ENCODE measurements at regions not wholly inside any gene's neighbourhood (a gene's known extent, or its start where the extent isn't known, plus 50 kb on each side); places are given as distances from the start of the nearest gene placed in this dataset.
"Not testable (repeated sequence)": the region's sequence is repeated elsewhere in the genome, so short reads cannot be mapped to it uniquely, and the experiment has no call there.

GRCh38 chrX:25130619-25131018 lies 114.9 kb upstream of the ARX start:
- no peak for DNase-seq

GRCh38 chrX:25125483-25125882 lies 109.7 kb upstream of the ARX start:
- no peak for DNase-seq

GRCh38 chrX:25124391-25124790 lies 108.6 kb upstream of the ARX start:
- no peak for DNase-seq

- no peak for DNase-seq
Measured at GRCh38 chrX:25112156-25112555, 96.4 kb upstream of the ARX start.

GRCh38 chrX:25108481-25108880 lies 92.7 kb upstream of the ARX start:
- DNase-seq, result no peak

GRCh38 chrX:25105221-25105620 lies 89.5 kb upstream of the ARX start:
- no peak for DNase-seq

- DNase-seq, result no peak
Measured at GRCh38 chrX:25096522-25097045, 80.8 kb upstream of the ARX start.

- not testable (repeated sequence) for DNase-seq
Measured at GRCh38 chrX:25091152-25091551, 75.4 kb upstream of the ARX start.

GRCh38 chrX:25084446-25084845 lies 68.7 kb upstream of the ARX start:
- DNase-seq, result no peak

GRCh38 chrX:25083661-25084060 lies 67.9 kb upstream of the ARX start:
- DNase-seq, result no peak

- DNase-seq, result no peak
Measured at GRCh38 chrX:25079020-25079419, 63.3 kb upstream of the ARX start.

- no peak for DNase-seq
Measured at GRCh38 chrX:25076941-25077500, 61.3 kb upstream of the ARX start.

- DNase-seq, result no peak
Measured at GRCh38 chrX:25072247-25072646, 56.5 kb upstream of the ARX start.

- DNase-seq, result no peak
Measured at GRCh38 chrX:25070038-25070437, 54.3 kb upstream of the ARX start.

GRCh38 chrX:25069209-25069608 lies 53.4 kb upstream of the ARX start:
- no peak for DNase-seq

- no peak for DNase-seq
Measured at GRCh38 chrX:25068340-25068739, 52.6 kb upstream of the ARX start.

GRCh38 chrX:25067271-25068172 lies 51.8 kb upstream of the ARX start:
- DNase-seq, result no peak

- no peak for DNase-seq
Measured at GRCh38 chrX:25066131-25066530, 50.4 kb upstream of the ARX start.

Measured in NCI-H1930 (cell line).